ENCODE measurements at regions not wholly inside any gene's neighbourhood (a gene's known extent, or its start where the extent isn't known, plus 50 kb on each side); places are given as distances from the start of the nearest gene placed in this dataset.
"Not testable (repeated sequence)": the region's sequence is repeated elsewhere in the genome, so short reads cannot be mapped to it uniquely, and the experiment has no call there.

- H3K36me3 ChIP-seq, result no peaks in the 10 kb centered on the region
- DNase-seq, result no peak
- intact Hi-C loops (cut with DNase I), result no loop called here
Observed at GRCh38 chr5:66443462-66444130, 152.6 kb upstream of the MAST4 start.

GRCh38 chr5:66448070-66448469 lies 148.1 kb upstream of the MAST4 start:
- H3K27me3 ChIP-seq, H3K4me1 ChIP-seq: not testable (repeated sequence)
- 86 to 100% methylated on average over 1 of the region's 1 CpG for WGBS, 2 donors

More at GRCh38 chr5:66443462-66444130, 152.6 kb upstream of the MAST4 start:
- Histone ChIP-seq H3K27ac (no peak overlapping the region), H3K27me3 (no peaks in the 10 kb centered on the region), H3K4me3 (no peak overlapping the region), H3K9me3 (no peaks in the 10 kb centered on the region), H3K4me1 (no peaks in the 10 kb centered on the region)
- TF ChIP-seq POLR2A (IDR thresholded peaks at IDR 0.05), result no peak
- TF ChIP-seq, protein P1, sequence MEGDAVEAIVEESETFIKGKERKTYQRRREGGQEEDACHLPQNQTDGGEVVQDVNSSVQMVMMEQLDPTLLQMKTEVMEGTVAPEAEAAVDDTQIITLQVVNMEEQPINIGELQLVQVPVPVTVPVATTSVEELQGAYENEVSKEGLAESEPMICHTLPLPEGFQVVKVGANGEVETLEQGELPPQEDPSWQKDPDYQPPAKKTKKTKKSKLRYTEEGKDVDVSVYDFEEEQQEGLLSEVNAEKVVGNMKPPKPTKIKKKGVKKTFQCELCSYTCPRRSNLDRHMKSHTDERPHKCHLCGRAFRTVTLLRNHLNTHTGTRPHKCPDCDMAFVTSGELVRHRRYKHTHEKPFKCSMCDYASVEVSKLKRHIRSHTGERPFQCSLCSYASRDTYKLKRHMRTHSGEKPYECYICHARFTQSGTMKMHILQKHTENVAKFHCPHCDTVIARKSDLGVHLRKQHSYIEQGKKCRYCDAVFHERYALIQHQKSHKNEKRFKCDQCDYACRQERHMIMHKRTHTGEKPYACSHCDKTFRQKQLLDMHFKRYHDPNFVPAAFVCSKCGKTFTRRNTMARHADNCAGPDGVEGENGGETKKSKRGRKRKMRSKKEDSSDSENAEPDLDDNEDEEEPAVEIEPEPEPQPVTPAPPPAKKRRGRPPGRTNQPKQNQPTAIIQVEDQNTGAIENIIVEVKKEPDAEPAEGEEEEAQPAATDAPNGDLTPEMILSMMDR (IDR thresholded peaks at IDR 0.05), result no peak
- WGBS, 2 donors, result 84 to 86% methylated on average over 4 of the region's 4 CpGs

DNA sequence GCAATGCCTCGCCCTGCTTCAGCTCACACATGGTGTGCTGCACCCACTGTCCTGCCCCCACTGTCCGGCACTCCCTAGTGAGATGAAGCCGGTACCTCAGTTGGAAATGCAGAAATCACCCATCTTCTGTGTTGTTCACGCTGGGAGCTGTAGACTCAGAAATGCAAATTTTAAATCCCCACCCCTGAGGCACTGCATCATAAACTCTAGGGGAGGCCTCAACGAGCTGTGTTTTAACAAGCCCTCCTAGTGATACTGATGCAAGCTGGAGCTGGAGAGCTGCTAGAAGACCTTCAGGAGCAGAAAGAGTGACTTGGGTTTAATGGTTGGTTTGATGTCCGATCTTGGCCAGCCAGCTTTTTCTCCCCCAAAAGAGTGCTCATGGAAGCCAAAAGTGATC lies 146.0 kb upstream of the MAST4 start:
- no peak for TF ChIP-seq POLR2A (IDR thresholded peaks at IDR 0.05)
- TF ChIP-seq, protein P1 (IDR thresholded peaks at IDR 0.05), result no peak
- Histone ChIP-seq H3K27me3 (no peaks in the 10 kb centered on the region), H3K9me3 (peaks cover 0 to 5% (median 0%) of the 10 kb centered on the region in 3 donors), H3K27ac (no peak overlapping the region), H3K4me1 (no peaks in the 10 kb centered on the region), H3K4me3 (no peak overlapping the region), H3K36me3 (no peaks in the 10 kb centered on the region)
- no peak for DNase-seq
- 74 to 87% methylated on average over 6 of the region's 6 CpGs for WGBS, 2 donors
- intact Hi-C loops (cut with DNase I), result no loop called here

More at GRCh38 chr5:66448070-66448469, 148.1 kb upstream of the MAST4 start:
- H3K9me3 ChIP-seq; H3K27ac ChIP-seq; H3K36me3 ChIP-seq; intact Hi-C loops (cut with DNase I); DNase-seq; H3K4me3 ChIP-seq: not testable (repeated sequence)

- 77 to 80% methylated on average over 2 of the region's 2 CpGs for whole genome bisulfite sequencing, 2 donors
- no peak for TF ChIP-seq POLR2A (IDR thresholded peaks at IDR 0.05)
- TF ChIP-seq, protein P1 (IDR thresholded peaks at IDR 0.05), result no peak
- H3K9me3 ChIP-seq, result peaks cover 0 to 5% (median 0%) of the 10 kb centered on the region in 3 donors
- H3K27ac ChIP-seq, result no peak overlapping the region
- H3K36me3 ChIP-seq, result no peaks in the 10 kb centered on the region
- no peaks in the 10 kb centered on the region for H3K27me3 ChIP-seq
- no peaks in the 10 kb centered on the region for H3K4me1 ChIP-seq
- intact Hi-C loops (cut with DNase I), result no loop called here
- H3K4me3 ChIP-seq, result no peak overlapping the region
- no peak for DNase-seq
Observed at GRCh38 chr5:66450988-66451387, 145.2 kb upstream of the MAST4 start.

- Histone ChIP-seq H3K4me3 (no peak overlapping the region), H3K36me3 (no peaks in the 10 kb centered on the region), H3K9me3 (peaks cover 0 to 5% (median 0%) of the 10 kb centered on the region in 3 donors), H3K4me1 (no peaks in the 10 kb centered on the region), H3K27ac (no peak overlapping the region), H3K27me3 (no peaks in the 10 kb centered on the region)
- DNase-seq, result no peak
- intact Hi-C loops (cut with DNase I), result no loop called here
- TF ChIP-seq, protein P1 (IDR thresholded peaks at IDR 0.05), result no peak
- no peak for TF ChIP-seq POLR2A (IDR thresholded peaks at IDR 0.05)
- WGBS, 2 donors, result 60 to 67% methylated on average over 1 of the region's 1 CpG
Observed at GRCh38 chr5:66452109-66452508, 144.1 kb upstream of the MAST4 start.
